VCaP (cell line): ENCODE measurements at regions not wholly inside any gene's neighbourhood (a gene's known extent, or its start where the extent isn't known, plus 50 kb on each side); places are given as distances from the start of the nearest gene placed in this dataset.
"Not testable (repeated sequence)": the region's sequence is repeated elsewhere in the genome, so short reads cannot be mapped to it uniquely, and the experiment has no call there.

Experiments used
- H3K27ac ChIP-seq: fragments of 450-650 bp; 2 replicates; pipeline ENCODE4 v1.5.1; 2017
- TF ChIP-seq, protein P1 (sequence below): fragments of 450-650 bp; conservative IDR thresholded peaks from 2 replicates; pipeline ENCODE4 v1.5.1; 2017; ENCODE audit warnings: mild to moderate bottlenecking, moderate library complexity

- TF ChIP-seq, protein P1, sequence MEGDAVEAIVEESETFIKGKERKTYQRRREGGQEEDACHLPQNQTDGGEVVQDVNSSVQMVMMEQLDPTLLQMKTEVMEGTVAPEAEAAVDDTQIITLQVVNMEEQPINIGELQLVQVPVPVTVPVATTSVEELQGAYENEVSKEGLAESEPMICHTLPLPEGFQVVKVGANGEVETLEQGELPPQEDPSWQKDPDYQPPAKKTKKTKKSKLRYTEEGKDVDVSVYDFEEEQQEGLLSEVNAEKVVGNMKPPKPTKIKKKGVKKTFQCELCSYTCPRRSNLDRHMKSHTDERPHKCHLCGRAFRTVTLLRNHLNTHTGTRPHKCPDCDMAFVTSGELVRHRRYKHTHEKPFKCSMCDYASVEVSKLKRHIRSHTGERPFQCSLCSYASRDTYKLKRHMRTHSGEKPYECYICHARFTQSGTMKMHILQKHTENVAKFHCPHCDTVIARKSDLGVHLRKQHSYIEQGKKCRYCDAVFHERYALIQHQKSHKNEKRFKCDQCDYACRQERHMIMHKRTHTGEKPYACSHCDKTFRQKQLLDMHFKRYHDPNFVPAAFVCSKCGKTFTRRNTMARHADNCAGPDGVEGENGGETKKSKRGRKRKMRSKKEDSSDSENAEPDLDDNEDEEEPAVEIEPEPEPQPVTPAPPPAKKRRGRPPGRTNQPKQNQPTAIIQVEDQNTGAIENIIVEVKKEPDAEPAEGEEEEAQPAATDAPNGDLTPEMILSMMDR, result no peak
- H3K27ac ChIP-seq, result no peak overlapping the region
Observed at GRCh38 chr1:222976453-222976852, 161.6 kb downstream of the DISP1 start.

DNA sequence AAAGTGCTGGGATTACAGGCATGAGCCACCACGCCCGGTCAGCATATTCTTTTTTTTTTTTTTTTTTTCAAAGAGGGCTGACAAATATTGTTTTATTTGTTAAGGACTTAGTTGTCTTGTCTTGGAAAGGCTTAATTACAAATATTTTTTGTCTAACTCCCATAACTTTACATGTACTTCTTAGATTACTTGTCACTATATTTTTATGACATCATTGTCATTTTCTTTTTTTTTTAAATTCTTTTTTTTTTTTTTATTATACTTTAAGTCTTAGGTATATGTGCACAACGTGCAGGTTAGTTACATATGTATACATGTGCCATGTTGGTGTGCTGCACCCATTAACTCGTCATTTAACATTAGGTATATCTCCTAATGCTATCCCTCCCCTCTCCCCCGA lies 162.5 kb downstream of the DISP1 start:
- H3K27ac ChIP-seq, result not testable (repeated sequence)

GRCh38 chr1:222979561-222979960 lies 163.5 kb downstream of the TLR5 start:
- no peak overlapping the region for H3K27ac ChIP-seq
- TF ChIP-seq, protein P1, result no peak

DNA sequence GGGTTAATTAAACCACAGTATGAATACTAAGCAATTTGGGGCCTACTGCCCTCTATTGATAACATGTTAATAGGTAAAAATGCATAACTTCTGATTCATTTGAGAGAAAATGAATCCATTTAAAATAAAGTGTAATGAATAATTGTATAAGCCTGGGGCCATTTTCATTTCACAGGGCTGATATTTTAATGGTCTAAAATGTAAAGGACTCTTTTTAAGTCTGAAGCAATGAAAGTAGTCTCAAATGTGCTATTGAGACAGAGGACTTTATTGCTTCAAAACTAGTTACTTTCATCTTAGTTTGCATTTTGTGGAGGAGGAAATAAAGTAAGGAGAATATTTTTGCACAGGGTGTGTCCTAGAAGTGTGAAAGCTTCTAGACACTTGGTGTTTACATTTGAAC lies 155.4 kb downstream of the TLR5 start:
- H3K27ac ChIP-seq, result no peak overlapping the region

DNA sequence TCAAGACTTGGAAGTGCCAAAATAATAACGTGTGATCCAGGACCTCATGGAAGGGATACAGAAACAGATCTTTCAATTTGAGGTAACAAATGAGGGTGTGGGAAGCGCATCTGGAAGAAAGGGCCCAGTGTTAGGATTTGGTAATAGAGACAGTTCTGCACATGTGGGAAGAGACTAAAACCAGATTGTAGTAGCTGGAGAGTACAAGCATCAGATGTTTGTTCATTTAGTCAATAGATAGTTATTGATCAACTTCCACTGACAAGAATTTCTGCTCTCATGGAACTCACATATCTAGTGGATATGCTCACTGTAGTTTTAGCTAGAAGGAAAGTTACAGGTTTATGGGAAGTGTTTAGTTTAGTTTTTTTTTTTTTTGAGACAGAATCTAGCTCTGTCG lies 153.6 kb downstream of the TLR5 start:
- TF ChIP-seq, protein P1, result no peak
- no peak overlapping the region for H3K27ac ChIP-seq

More for the DNA sequence above, 155.4 kb downstream of the TLR5 start:
- TF ChIP-seq, protein P1, result peak; percentile 61

DNA sequence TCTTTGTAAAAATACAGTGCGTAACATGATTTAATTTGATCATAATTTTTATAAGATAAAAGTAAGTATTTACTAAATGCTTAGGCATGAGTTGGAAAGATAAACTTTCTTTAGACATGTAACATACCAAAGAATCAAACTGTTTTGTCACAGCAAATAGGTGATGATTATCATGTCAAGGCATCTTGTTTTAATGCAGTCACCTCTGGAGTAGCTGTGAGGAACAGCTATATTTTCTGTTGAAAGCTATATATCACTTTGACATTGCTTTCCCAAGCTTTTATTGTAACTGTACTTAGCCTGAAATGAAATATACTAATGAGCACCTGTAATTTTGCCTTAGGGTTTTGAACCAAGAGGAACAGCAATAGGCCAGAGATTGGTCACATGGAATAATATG lies 151.9 kb downstream of the TLR5 start:
- TF ChIP-seq, protein P1, result no peak
- no peak overlapping the region for H3K27ac ChIP-seq

- no peak overlapping the region for H3K27ac ChIP-seq
- TF ChIP-seq, protein P1, result no peak
Observed at GRCh38 chr1:222991908-222992307, 151.1 kb downstream of the TLR5 start.

DNA sequence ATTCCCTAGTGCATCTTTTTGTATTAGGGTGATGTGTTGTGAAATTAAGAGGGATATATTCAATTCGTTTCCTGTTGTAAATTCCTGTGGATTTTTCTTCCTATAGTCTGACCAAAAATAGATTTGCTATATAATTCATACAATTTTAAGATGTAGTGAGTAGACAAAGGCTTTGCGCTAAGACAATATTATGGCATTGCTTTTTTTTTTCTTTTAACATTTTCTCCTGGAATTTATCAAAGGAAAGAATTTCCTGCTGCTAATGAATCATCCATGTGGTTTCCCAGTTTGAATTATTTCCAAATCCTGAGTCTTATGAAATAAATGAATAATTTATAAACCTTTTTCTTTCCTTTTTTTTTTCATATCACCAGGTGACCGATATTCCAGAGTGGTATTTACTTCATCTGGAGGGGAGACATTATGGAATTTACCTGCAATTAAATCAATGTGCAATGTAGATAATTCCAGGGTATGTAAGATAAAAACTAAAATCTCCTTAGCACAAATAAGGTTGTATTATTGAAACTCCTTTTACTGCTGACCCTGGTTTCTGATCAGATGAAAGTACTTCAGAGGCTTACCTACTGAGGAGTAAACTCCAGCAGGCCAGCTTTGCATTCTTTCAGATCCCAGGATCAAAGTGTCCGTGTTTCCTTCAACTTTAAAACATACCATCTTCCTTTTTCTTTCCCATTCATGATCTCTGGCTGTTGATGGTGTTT lies 148.4 kb downstream of the TLR5 start:
- TF ChIP-seq, protein P1, result no peak
- no peak overlapping the region for H3K27ac ChIP-seq
